ENCODE measurements at regions not wholly inside any gene's neighbourhood (a gene's known extent, or its start where the extent isn't known, plus 50 kb on each side); places are given as distances from the start of the nearest gene placed in this dataset.

DNA sequence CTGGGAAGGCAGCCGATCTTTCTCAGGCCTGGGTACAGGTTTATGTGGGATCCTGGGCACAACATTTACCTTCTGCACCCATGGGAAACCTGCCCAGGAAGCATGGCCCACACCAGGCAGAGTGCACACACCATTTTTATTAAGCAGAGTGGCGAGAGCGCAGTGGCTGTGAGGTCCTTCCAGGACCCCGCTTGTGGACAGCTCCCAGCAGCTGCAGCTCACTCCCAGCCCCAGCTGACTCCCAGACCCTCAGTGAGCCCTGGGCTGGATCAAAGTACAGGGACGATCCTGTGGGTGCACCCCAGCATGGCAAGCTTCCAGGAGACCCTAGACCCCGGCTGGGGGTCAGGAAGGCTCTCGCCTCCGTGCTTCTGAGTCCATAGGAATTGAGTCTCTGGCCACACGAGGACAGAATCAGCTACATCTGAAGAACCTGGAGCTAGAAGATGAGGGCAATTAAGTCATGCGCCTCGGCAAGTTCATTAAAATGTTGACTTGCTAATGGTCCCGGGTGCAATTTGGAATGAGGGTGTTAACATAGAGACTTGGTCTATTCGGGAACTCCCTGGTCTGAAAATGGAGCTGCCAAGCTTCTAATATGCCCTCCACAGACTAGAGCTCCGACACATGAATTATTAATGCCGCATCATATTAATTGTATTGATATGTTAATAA is 65.4 kb upstream of the SLCO4A1 start:
- TF ChIP-seq, protein P1, sequence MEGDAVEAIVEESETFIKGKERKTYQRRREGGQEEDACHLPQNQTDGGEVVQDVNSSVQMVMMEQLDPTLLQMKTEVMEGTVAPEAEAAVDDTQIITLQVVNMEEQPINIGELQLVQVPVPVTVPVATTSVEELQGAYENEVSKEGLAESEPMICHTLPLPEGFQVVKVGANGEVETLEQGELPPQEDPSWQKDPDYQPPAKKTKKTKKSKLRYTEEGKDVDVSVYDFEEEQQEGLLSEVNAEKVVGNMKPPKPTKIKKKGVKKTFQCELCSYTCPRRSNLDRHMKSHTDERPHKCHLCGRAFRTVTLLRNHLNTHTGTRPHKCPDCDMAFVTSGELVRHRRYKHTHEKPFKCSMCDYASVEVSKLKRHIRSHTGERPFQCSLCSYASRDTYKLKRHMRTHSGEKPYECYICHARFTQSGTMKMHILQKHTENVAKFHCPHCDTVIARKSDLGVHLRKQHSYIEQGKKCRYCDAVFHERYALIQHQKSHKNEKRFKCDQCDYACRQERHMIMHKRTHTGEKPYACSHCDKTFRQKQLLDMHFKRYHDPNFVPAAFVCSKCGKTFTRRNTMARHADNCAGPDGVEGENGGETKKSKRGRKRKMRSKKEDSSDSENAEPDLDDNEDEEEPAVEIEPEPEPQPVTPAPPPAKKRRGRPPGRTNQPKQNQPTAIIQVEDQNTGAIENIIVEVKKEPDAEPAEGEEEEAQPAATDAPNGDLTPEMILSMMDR (IDR thresholded peaks at IDR 0.05): no peak
- TF ChIP-seq, protein P2, sequence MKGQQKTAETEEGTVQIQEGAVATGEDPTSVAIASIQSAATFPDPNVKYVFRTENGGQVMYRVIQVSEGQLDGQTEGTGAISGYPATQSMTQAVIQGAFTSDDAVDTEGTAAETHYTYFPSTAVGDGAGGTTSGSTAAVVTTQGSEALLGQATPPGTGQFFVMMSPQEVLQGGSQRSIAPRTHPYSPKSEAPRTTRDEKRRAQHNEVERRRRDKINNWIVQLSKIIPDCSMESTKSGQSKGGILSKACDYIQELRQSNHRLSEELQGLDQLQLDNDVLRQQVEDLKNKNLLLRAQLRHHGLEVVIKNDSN (CRISPR knock-in tag; IDR thresholded peaks at IDR 0.05): peak; percentile 44; the same call in 1 of the 2 replicates
- TF ChIP-seq, protein P3, sequence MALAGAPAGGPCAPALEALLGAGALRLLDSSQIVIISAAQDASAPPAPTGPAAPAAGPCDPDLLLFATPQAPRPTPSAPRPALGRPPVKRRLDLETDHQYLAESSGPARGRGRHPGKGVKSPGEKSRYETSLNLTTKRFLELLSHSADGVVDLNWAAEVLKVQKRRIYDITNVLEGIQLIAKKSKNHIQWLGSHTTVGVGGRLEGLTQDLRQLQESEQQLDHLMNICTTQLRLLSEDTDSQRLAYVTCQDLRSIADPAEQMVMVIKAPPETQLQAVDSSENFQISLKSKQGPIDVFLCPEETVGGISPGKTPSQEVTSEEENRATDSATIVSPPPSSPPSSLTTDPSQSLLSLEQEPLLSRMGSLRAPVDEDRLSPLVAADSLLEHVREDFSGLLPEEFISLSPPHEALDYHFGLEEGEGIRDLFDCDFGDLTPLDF (CRISPR knock-in tag; IDR thresholded peaks at IDR 0.05): no peak
- TF ChIP-seq ZNF317 (CRISPR knock-in tag; IDR thresholded peaks at IDR 0.05; ENCODE audit: borderline replicate concordance, low read depth): no peak
- TF ChIP-seq, protein P4, sequence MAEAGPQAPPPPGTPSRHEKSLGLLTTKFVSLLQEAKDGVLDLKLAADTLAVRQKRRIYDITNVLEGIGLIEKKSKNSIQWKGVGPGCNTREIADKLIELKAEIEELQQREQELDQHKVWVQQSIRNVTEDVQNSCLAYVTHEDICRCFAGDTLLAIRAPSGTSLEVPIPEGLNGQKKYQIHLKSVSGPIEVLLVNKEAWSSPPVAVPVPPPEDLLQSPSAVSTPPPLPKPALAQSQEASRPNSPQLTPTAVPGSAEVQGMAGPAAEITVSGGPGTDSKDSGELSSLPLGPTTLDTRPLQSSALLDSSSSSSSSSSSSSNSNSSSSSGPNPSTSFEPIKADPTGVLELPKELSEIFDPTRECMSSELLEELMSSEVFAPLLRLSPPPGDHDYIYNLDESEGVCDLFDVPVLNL (CRISPR knock-in tag; IDR thresholded peaks at IDR 0.05; ENCODE audit: borderline replicate concordance, low read depth): no peak
- no peak for TF ChIP-seq ZNF423 (CRISPR knock-in tag; IDR thresholded peaks at IDR 0.05)
- no peak for TF ChIP-seq ESRRA (CRISPR knock-in tag; IDR thresholded peaks at IDR 0.05; ENCODE audit: borderline replicate concordance)
- no peak for TF ChIP-seq GABPB1 (CRISPR knock-in tag; IDR thresholded peaks at IDR 0.05)
